H1 (cell line): ENCODE measurements at regions not wholly inside any gene's neighbourhood (a gene's known extent, or its start where the extent isn't known, plus 50 kb on each side); places are given as distances from the start of the nearest gene placed in this dataset.
A peak's percentile ranks its signal among the peaks of the same experiment; 100 is the strongest.

Experiments
- CTCF ChIA-PET: fragments of 300-600 bp; sonication (Branson Sonifier 250); formaldehyde crosslinking; loops from one replicate; lab custom pipeline; 2021; ENCODE audit not compliant: partially characterized antibody; lab: Charles Lee
- POLR2A ChIA-PET: fragments of 300-600 bp; sonication (Branson Sonifier 250); formaldehyde crosslinking; loops from one replicate; lab custom pipeline; 2021; ENCODE audit warnings: inconsistent platforms; ENCODE audit not compliant: partially characterized antibody; lab: Charles Lee
- DNase-seq, 2 experiments: peaks; one replicate each; pipeline versions ENCODE4 v3.0.0 to v3.0.0-alpha.2; 2010 to 2022; ENCODE audit warnings: low spot score in 2 of 2, low read depth in 1 of 2, mixed read lengths in 1 of 2
- FAIRE-seq: peaks from 2 replicates; lab custom pipeline; 2011; peaks lifted over from hg19 to GRCh38; lab: Jason Lieb, UNC
- H2AFZ ChIP-seq: 2 replicates; pipeline ENCODE4 v1.8.1; 2012; ENCODE audit warnings: low read length, inconsistent platforms
- H2AK5ac ChIP-seq: 2 replicates; pipeline ENCODE4 v1.6.1; 2013; ENCODE audit warnings: low read depth, low read length
- H2BK120ac ChIP-seq: replicated peaks from 2 replicates; pipeline ENCODE3; 2013; ENCODE audit warnings: low read depth, low read length, inconsistent platforms
- H2BK12ac ChIP-seq: 2 replicates; pipeline ENCODE4 v1.6.1; 2013; ENCODE audit warnings: low read depth, low read length
- H2BK15ac ChIP-seq: 2 replicates; pipeline ENCODE4 v1.6.1; 2013; ENCODE audit warnings: low read length
- H2BK20ac ChIP-seq: 2 replicates; pipeline ENCODE4 v1.6.1; 2013; ENCODE audit warnings: low read length
- H2BK5ac ChIP-seq: 2 replicates; pipeline ENCODE4 v1.6.1; 2013; ENCODE audit warnings: low read depth, low read length
- H3K14ac ChIP-seq: 2 replicates; pipeline ENCODE4 v1.6.1; 2013; ENCODE audit warnings: inconsistent platforms; ENCODE audit not compliant: insufficient read length
- H3K18ac ChIP-seq: 2 replicates; pipeline ENCODE4 v1.6.1; 2013; ENCODE audit warnings: low read length; ENCODE audit errors: extremely low read depth
- H3K23ac ChIP-seq: 2 replicates; pipeline ENCODE4 v1.6.1; 2013; ENCODE audit warnings: inconsistent platforms; ENCODE audit not compliant: insufficient read length
- H3K23me2 ChIP-seq: 2 replicates; pipeline ENCODE4 v1.6.1; 2013; ENCODE audit warnings: low read depth, low read length
- H3K27ac ChIP-seq: 2 replicates; pipeline ENCODE4 v1.6.1; 2011; ENCODE audit warnings: low read depth, low read length, inconsistent platforms
- H3K27me3 ChIP-seq, 4 experiments: replicated peaks in 1 of 4; 1 replicate in 1 of 4; 2 replicates in 3 of 4; pipeline versions ENCODE4 v1.6.1 to v1.8.1; 2011 to 2013; ENCODE audit warnings: low read length in 3 of 4, mild to moderate bottlenecking in 3 of 4, inconsistent platforms in 2 of 4, mixed read lengths in 2 of 4, moderate library complexity in 1 of 4; ENCODE audit not compliant: control insufficient read depth in 3 of 4, insufficient read depth in 3 of 4; ENCODE audit errors: extremely low read depth in 1 of 4
- H3K36me3 ChIP-seq, 4 experiments: 2 replicates each; pipeline versions ENCODE4 v1.6.1 to v1.8.1; 2011 to 2013; ENCODE audit warnings: mild to moderate bottlenecking in 4 of 4, low read length in 3 of 4, moderate library complexity in 2 of 4, control low read depth in 1 of 4, inconsistent platforms in 1 of 4; ENCODE audit not compliant: insufficient read depth in 4 of 4, control insufficient read depth in 2 of 4
- H3K4ac ChIP-seq: replicated peaks from 2 replicates; pipeline ENCODE3; 2013; ENCODE audit warnings: low read length, low read depth, mixed read lengths, inconsistent platforms; ENCODE audit not compliant: insufficient read length
- H3K4me1 ChIP-seq, 4 experiments: replicated peaks in 1 of 4; 1 replicate in 1 of 4; 2 replicates in 3 of 4; pipeline versions ENCODE4 v1.6.1 to v1.8.1; 2011 to 2013; ENCODE audit warnings: low read length in 3 of 4, inconsistent platforms in 2 of 4, mixed read lengths in 1 of 4; ENCODE audit not compliant: insufficient read depth in 4 of 4, control insufficient read depth in 3 of 4
- H3K4me2 ChIP-seq, 2 experiments: 2 replicates each; pipeline versions ENCODE4 v1.6.1 to v1.8.1; 2011 to 2013; ENCODE audit warnings: low read depth in 2 of 2, low read length in 2 of 2, control low read depth in 1 of 2, inconsistent platforms in 1 of 2, mild to moderate bottlenecking in 1 of 2; ENCODE audit not compliant: insufficient read depth in 1 of 2
- H3K4me3 ChIP-seq, 4 experiments: fragments of 200-600, 300-600 bp in 1 of 4; sonication (generic), shearing (Covaris generic), sonication (Bioruptor Twin) in 1 of 4; 2 replicates each; pipeline versions ENCODE4 v1.5.1 to v1.8.1; 2011 to 2016; ENCODE audit warnings: low read length in 4 of 4, low read depth in 3 of 4, control low read depth in 2 of 4, inconsistent platforms in 2 of 4, mild to moderate bottlenecking in 2 of 4, mixed read lengths in 1 of 4, moderate library complexity in 1 of 4; ENCODE audit not compliant: insufficient read depth in 2 of 4; ENCODE audit errors: extremely low read depth in 1 of 4
- H3K56ac ChIP-seq: replicated peaks from 2 replicates; pipeline ENCODE3; 2013; ENCODE audit warnings: low read depth, mild to moderate bottlenecking, mixed read lengths, low read length, inconsistent platforms; ENCODE audit not compliant: insufficient read length
- H3K79me1 ChIP-seq: 2 replicates; pipeline ENCODE4 v1.6.1; 2013; ENCODE audit warnings: low read depth, low read length, control low read depth
- H3K79me2 ChIP-seq, 2 experiments: 2 replicates each; pipeline versions ENCODE4 v1.6.1 to v1.8.1; 2012 to 2013; ENCODE audit warnings: low read length in 2 of 2, mild to moderate bottlenecking in 2 of 2, inconsistent platforms in 1 of 2; ENCODE audit not compliant: insufficient read depth in 2 of 2, control insufficient read depth in 1 of 2
- H3K9ac ChIP-seq, 4 experiments: replicated peaks in 1 of 4; 1 replicate in 1 of 4; 2 replicates in 3 of 4; pipeline versions ENCODE4 v1.6.1 to v1.8.1; 2011 to 2013; ENCODE audit warnings: low read depth in 3 of 4, low read length in 3 of 4, control low read depth in 2 of 4, mild to moderate bottlenecking in 2 of 4, moderate library complexity in 2 of 4, inconsistent platforms in 1 of 4; ENCODE audit errors: extremely low read depth in 1 of 4
- H3K9me3 ChIP-seq, 2 experiments: 2 replicates each; pipeline versions ENCODE4 v1.6.1 to v1.8.1; 2012 to 2013; ENCODE audit warnings: mild to moderate bottlenecking in 2 of 2, moderate library complexity in 2 of 2, control low read depth in 1 of 2, inconsistent platforms in 1 of 2, low read depth in 1 of 2, low read length in 1 of 2, mixed read lengths in 1 of 2; ENCODE audit not compliant: insufficient read depth in 2 of 2
- H4K20me1 ChIP-seq, 2 experiments: replicated peaks in 1 of 2; 2 replicates each; pipeline versions ENCODE3 to v1.8.1; 2011 to 2013; ENCODE audit warnings: inconsistent platforms in 2 of 2, low read length in 2 of 2, mild to moderate bottlenecking in 1 of 2; ENCODE audit not compliant: insufficient read depth in 2 of 2, control insufficient read depth in 1 of 2
- H4K5ac ChIP-seq: 2 replicates; pipeline ENCODE4 v1.6.1; 2013; ENCODE audit warnings: low read length, low read depth, mixed read lengths, inconsistent platforms; ENCODE audit not compliant: insufficient read length
- H4K8ac ChIP-seq: 2 replicates; pipeline ENCODE4 v1.8.0; 2013; ENCODE audit warnings: mild to moderate bottlenecking, moderate library complexity, low read length, inconsistent platforms; ENCODE audit not compliant: insufficient read depth; ENCODE audit errors: extremely low read depth
- H4K91ac ChIP-seq: replicated peaks from 2 replicates; pipeline ENCODE3; 2013; ENCODE audit warnings: low read length, mixed read lengths, inconsistent platforms; ENCODE audit not compliant: insufficient read length
- EZH2 ChIP-seq: fragments of 200-600 bp; sonication (generic); IDR thresholded peaks from 2 replicates; pipeline ENCODE4 v1.7.1; 2012; ENCODE audit warnings: low read depth, mild to moderate bottlenecking, moderate library complexity, low read length, inconsistent platforms; ENCODE audit not compliant: severe bottlenecking
- HDAC2 ChIP-seq, 2 experiments: fragments of 300-600 bp in 1 of 2; sonication (generic) in 1 of 2; IDR thresholded peaks; 2 replicates each; pipeline ENCODE4 v1.6.1; 2011 to 2012; ENCODE audit warnings: low read depth in 2 of 2, low read length in 2 of 2, mild to moderate bottlenecking in 2 of 2, moderate library complexity in 2 of 2, borderline replicate concordance in 1 of 2, inconsistent platforms in 1 of 2
- NRF1 ChIP-seq: IDR thresholded peaks from 2 replicates; pipeline ENCODE4 v1.6.1; 2011; ENCODE audit warnings: mild to moderate bottlenecking, low read depth, low read length, improper control_type of control experiment
- SIX5 ChIP-seq: IDR thresholded peaks from 2 replicates; pipeline ENCODE4 v1.6.1; 2011; ENCODE audit warnings: mild to moderate bottlenecking, low read depth, low read length
- TAF7 ChIP-seq: optimal IDR thresholded peaks from 2 replicates; pipeline ENCODE3; 2011; ENCODE audit warnings: low read depth, mild to moderate bottlenecking, inconsistent platforms, low read length, moderate library complexity, borderline replicate concordance
- TEAD4 ChIP-seq: IDR thresholded peaks from 2 replicates; pipeline ENCODE4 v1.6.1; 2012; ENCODE audit warnings: low read depth, low read length, inconsistent platforms, mixed read lengths
- WGBS, 2 experiments: shearing (Covaris generic) in 1 of 2; methylation state at CpG; one replicate each; pipeline versions ENCODE4 v1.1.6 to v1.1.7; 2013 to 2015; ENCODE audit warnings: low lambda C conversion rate in 2 of 2, mixed read lengths in 2 of 2, inconsistent platforms in 1 of 2, low coverage in 1 of 2, missing lambda C conversion rate in 1 of 2; ENCODE audit not compliant: insufficient replicate concordance in 2 of 2, insufficient coverage in 1 of 2, insufficient read length in 1 of 2; ENCODE audit errors: extremely low coverage in 1 of 2, missing lambda C conversion rate in 1 of 2; 5-methylcytosine and 5-hydroxymethylcytosine counted together
- TF ChIP-seq, protein P1 (sequence below): IDR thresholded peaks from 2 replicates; pipeline ENCODE4 v1.6.1; 2012; ENCODE audit warnings: inconsistent platforms
- TF ChIP-seq, protein P2 (sequence below), 3 experiments: IDR thresholded peaks; 1 replicate in 2 of 3; 2 replicates in 1 of 3; pipeline versions ENCODE4 v1.5.1 to v1.6.1; 2011; ENCODE audit warnings: low read length in 3 of 3, mild to moderate bottlenecking in 3 of 3, inconsistent platforms in 2 of 3, low read depth in 1 of 3, moderate library complexity in 1 of 3; ENCODE audit not compliant: insufficient read depth in 1 of 3; ENCODE audit errors: control extremely low read depth in 1 of 3
- TF ChIP-seq, protein P3 (sequence below): IDR thresholded peaks from 2 replicates; pipeline ENCODE4 v1.6.1; 2011; ENCODE audit warnings: low read length, improper control_type of control experiment

DNA sequence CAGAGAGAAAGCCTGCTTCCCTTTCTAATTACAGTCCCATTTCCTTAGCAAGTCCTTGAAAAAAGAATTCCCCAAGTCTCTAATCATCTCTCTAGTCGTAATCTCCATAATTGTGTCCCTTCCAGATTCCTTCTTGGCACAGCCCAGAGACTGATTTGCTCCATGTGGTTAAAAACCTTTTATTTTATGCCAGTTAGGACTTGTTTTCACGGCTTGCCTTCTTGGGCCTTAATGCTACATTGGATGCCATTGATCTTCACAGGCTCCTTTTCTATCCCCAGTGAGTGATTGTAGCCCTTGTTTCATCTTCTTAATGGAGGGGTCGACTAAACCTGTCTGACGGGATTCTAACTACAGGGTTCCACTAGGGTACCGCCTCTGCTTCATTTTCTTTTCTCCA is 650.6 kb upstream of the ARID1B start:
- no peak overlapping the region for H3K27ac ChIP-seq
- no peak overlapping the region for H2BK12ac ChIP-seq
- 86% methylated on average over 5 of the region's 5 CpGs; no CpG with 5 or more reads in 1 of the 2 experiments for WGBS, 2 experiments
- H2AFZ ChIP-seq = peak overlapping the region; percentile 12; the same call in 1 of the 2 replicates
- H3K9ac ChIP-seq = no peak overlapping the region
- H3K79me1 ChIP-seq = no peaks in the 10 kb centered on the region
- no peak overlapping the region for H4K8ac ChIP-seq
- no peak overlapping the region for H3K4me2 ChIP-seq
- H2BK120ac ChIP-seq = no peak overlapping the region
- H4K91ac ChIP-seq = no peak overlapping the region
- no peaks in the 10 kb centered on the region; a peak in 1 of 7 replicates for H3K4me1 ChIP-seq
- FAIRE-seq (no peak), DNase-seq (no peak)
- no peak overlapping the region for H3K56ac ChIP-seq
- no peaks in the 10 kb centered on the region for H3K9me3 ChIP-seq
- no peak overlapping the region for H2BK20ac ChIP-seq
- no peaks in the 10 kb centered on the region for H3K23me2 ChIP-seq
- H4K20me1 ChIP-seq = no peaks in the 10 kb centered on the region
- H3K4me3 ChIP-seq = no peak overlapping the region
- H3K36me3 ChIP-seq = no peaks in the 10 kb centered on the region
- ChIA-PET CTCF (no interaction called here), POLR2A (no interaction called here)
- no peak overlapping the region for H3K18ac ChIP-seq
- no peaks in the 10 kb centered on the region for H3K27me3 ChIP-seq
- no peak overlapping the region for H2AK5ac ChIP-seq
- no peak overlapping the region for H2BK5ac ChIP-seq
- H3K4ac ChIP-seq = no peak overlapping the region
- H3K14ac ChIP-seq = no peak overlapping the region
- no peak overlapping the region for H4K5ac ChIP-seq
- H2BK15ac ChIP-seq = no peak overlapping the region
- no peak overlapping the region for H3K23ac ChIP-seq
- H3K79me2 ChIP-seq = no peaks in the 10 kb centered on the region
- TF ChIP-seq, protein P1, sequence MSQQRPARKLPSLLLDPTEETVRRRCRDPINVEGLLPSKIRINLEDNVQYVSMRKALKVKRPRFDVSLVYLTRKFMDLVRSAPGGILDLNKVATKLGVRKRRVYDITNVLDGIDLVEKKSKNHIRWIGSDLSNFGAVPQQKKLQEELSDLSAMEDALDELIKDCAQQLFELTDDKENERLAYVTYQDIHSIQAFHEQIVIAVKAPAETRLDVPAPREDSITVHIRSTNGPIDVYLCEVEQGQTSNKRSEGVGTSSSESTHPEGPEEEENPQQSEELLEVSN = no peak
- no peak for TF ChIP-seq EZH2
- no peak for TF ChIP-seq HDAC2 (IDR thresholded peaks at IDR 0.05; ENCODE audit: borderline replicate concordance in 1 of 2, low read depth in 2 of 2, low read length in 2 of 2)
- TF ChIP-seq NRF1 = no peak
- no peak for TF ChIP-seq SIX5
- TF ChIP-seq TEAD4 = no peak
- TF ChIP-seq, protein P2, sequence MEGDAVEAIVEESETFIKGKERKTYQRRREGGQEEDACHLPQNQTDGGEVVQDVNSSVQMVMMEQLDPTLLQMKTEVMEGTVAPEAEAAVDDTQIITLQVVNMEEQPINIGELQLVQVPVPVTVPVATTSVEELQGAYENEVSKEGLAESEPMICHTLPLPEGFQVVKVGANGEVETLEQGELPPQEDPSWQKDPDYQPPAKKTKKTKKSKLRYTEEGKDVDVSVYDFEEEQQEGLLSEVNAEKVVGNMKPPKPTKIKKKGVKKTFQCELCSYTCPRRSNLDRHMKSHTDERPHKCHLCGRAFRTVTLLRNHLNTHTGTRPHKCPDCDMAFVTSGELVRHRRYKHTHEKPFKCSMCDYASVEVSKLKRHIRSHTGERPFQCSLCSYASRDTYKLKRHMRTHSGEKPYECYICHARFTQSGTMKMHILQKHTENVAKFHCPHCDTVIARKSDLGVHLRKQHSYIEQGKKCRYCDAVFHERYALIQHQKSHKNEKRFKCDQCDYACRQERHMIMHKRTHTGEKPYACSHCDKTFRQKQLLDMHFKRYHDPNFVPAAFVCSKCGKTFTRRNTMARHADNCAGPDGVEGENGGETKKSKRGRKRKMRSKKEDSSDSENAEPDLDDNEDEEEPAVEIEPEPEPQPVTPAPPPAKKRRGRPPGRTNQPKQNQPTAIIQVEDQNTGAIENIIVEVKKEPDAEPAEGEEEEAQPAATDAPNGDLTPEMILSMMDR (IDR thresholded peaks at IDR 0.05; ENCODE audit: control extremely low read depth in 1 of 3, insufficient read depth in 1 of 3, low read depth in 1 of 3, low read length in 3 of 3) = no peak
- TF ChIP-seq TAF7 = no peak
- TF ChIP-seq, protein P3, sequence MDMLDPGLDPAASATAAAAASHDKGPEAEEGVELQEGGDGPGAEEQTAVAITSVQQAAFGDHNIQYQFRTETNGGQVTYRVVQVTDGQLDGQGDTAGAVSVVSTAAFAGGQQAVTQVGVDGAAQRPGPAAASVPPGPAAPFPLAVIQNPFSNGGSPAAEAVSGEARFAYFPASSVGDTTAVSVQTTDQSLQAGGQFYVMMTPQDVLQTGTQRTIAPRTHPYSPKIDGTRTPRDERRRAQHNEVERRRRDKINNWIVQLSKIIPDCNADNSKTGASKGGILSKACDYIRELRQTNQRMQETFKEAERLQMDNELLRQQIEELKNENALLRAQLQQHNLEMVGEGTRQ = no peak
